CD14-positive monocyte (primary cell): ENCODE measurements at regions not wholly inside any gene's neighbourhood (a gene's known extent, or its start where the extent isn't known, plus 50 kb on each side); places are given as distances from the start of the nearest gene placed in this dataset.

ENCODE experiments used
- DNase-seq, 3 donors: peaks; one replicate each; pipeline ENCODE4 v3.0.0-alpha.2; 2011 to 2022
- H2AFZ ChIP-seq: 2 replicates; pipeline ENCODE4 v1.6.0; 2012; ENCODE audit warnings: mild to moderate bottlenecking, low read depth, low read length, inconsistent platforms; ENCODE audit not compliant: insufficient read depth, poor library complexity, severe bottlenecking
- H3K27ac ChIP-seq, 2 donors: 1 replicate in 1 of 2; 2 replicates in 1 of 2; pipeline ENCODE4 v1.5.1; 2012 to 2013; ENCODE audit warnings: low read length in 2 of 2, control low read depth in 1 of 2, inconsistent platforms in 1 of 2, low read depth in 1 of 2, mild to moderate bottlenecking in 1 of 2
- H3K27me3 ChIP-seq, 2 donors: one replicate each; pipeline versions ENCODE4 v1.6.0 to v1.6.1; 2011 to 2013; ENCODE audit warnings: low read length in 2 of 2; ENCODE audit not compliant: control insufficient read depth in 2 of 2, insufficient read depth in 2 of 2
- H3K36me3 ChIP-seq, 2 donors: replicated peaks in 1 of 2; 1 replicate in 1 of 2; 2 replicates in 1 of 2; pipeline versions ENCODE4 v1.5.1 to v1.6.1; 2012 to 2013; ENCODE audit warnings: low read length in 2 of 2, control low read depth in 1 of 2, inconsistent platforms in 1 of 2, mild to moderate bottlenecking in 1 of 2; ENCODE audit not compliant: insufficient read depth in 2 of 2, control insufficient read depth in 1 of 2
- H3K4me1 ChIP-seq, 2 donors: 1 replicate in 1 of 2; 2 replicates in 1 of 2; pipeline versions ENCODE4 v1.5.1 to v1.6.1; 2012 to 2013; ENCODE audit warnings: low read length in 2 of 2, control low read depth in 1 of 2, inconsistent platforms in 1 of 2, mild to moderate bottlenecking in 1 of 2, moderate library complexity in 1 of 2; ENCODE audit not compliant: insufficient read depth in 2 of 2, control insufficient read depth in 1 of 2
- H3K4me2 ChIP-seq: replicated peaks from 2 replicates; pipeline ENCODE3; 2012; ENCODE audit warnings: low read length, moderate library complexity, mild to moderate bottlenecking; ENCODE audit not compliant: poor library complexity, severe bottlenecking; ENCODE audit errors: extremely low read depth
- H3K4me3 ChIP-seq, 3 experiments: fragments of 200-600 bp in 1 of 3; sonication (generic) in 1 of 3; replicated peaks in 1 of 3; 1 replicate in 2 of 3; 2 replicates in 1 of 3; pipeline ENCODE4 v1.5.1; 2011 to 2013; ENCODE audit warnings: low read length in 3 of 3, mild to moderate bottlenecking in 3 of 3, control low read depth in 2 of 3, low read depth in 2 of 3, inconsistent platforms in 1 of 3, moderate library complexity in 1 of 3
- H3K79me2 ChIP-seq: 2 replicates; pipeline ENCODE4 v1.6.0; 2012; ENCODE audit warnings: mild to moderate bottlenecking, control low read depth, inconsistent platforms, low read length, moderate library complexity; ENCODE audit not compliant: insufficient read depth
- H3K9ac ChIP-seq: 2 replicates; pipeline ENCODE4 v1.6.0; 2017; ENCODE audit warnings: low read length, mild to moderate bottlenecking; ENCODE audit not compliant: insufficient read depth, poor library complexity, severe bottlenecking
- H3K9me3 ChIP-seq, 2 donors: replicated peaks in 1 of 2; 1 replicate in 1 of 2; 2 replicates in 1 of 2; pipeline versions ENCODE4 v1.5.1 to v1.6.1; 2012 to 2013; ENCODE audit warnings: low read length in 2 of 2, control low read depth in 1 of 2; ENCODE audit not compliant: control insufficient read depth in 1 of 2, insufficient read depth in 1 of 2
- H4K20me1 ChIP-seq: 2 replicates; pipeline ENCODE4 v1.6.0; 2012; ENCODE audit warnings: mild to moderate bottlenecking, low read length, control low read depth, moderate library complexity; ENCODE audit not compliant: insufficient read depth
- H3K27ac Mint-ChIP-seq, 7 donors: one replicate each; pipeline ENCODE4 v1.8.0; 2020; ENCODE audit warnings: mild to moderate bottlenecking in 7 of 7, mixed read lengths in 7 of 7, moderate library complexity in 6 of 7, inconsistent platforms in 2 of 7
- H3K27me3 Mint-ChIP-seq, 3 donors: one replicate each; pipeline ENCODE4 v1.8.0; 2021 to 2022; ENCODE audit warnings: low read depth in 3 of 3, mild to moderate bottlenecking in 3 of 3, mixed read lengths in 3 of 3, moderate library complexity in 3 of 3, inconsistent platforms in 1 of 3
- H3K36me3 Mint-ChIP-seq, 2 donors: one replicate each; pipeline ENCODE4 v1.8.0; 2020; ENCODE audit warnings: mixed read lengths in 2 of 2, inconsistent platforms in 1 of 2, mild to moderate bottlenecking in 1 of 2
- H3K4me1 Mint-ChIP-seq: one replicate; pipeline ENCODE4 v1.8.0; 2020; ENCODE audit warnings: mild to moderate bottlenecking, mixed read lengths
- H3K4me3 Mint-ChIP-seq, 2 donors: one replicate each; pipeline ENCODE4 v1.8.0; 2020; ENCODE audit warnings: mild to moderate bottlenecking in 2 of 2, mixed read lengths in 2 of 2, moderate library complexity in 1 of 2
- H3K9me3 Mint-ChIP-seq, 7 donors: one replicate each; pipeline ENCODE4 v1.8.0; 2020 to 2022; ENCODE audit warnings: mixed read lengths in 7 of 7, mild to moderate bottlenecking in 6 of 7, moderate library complexity in 6 of 7, inconsistent platforms in 2 of 7
- WGBS: methylation state at CpG from one replicate; pipeline ENCODE4 v1.1.5; 2013; ENCODE audit warnings: missing lambda C conversion rate; ENCODE audit not compliant: insufficient coverage; 5-methylcytosine and 5-hydroxymethylcytosine counted together
- intact Hi-C, 2 donors: fragments of 100-400 bp; cut with micrococcal nuclease; formaldehyde crosslinking; loops; one replicate each; pipeline versions ENCODE4 v1.15.0 to v1.15.1; 2023
- TF ChIP-seq, protein P1 (sequence below): fragments of 200-600 bp; IDR thresholded peaks from one replicate; pipeline ENCODE4 v1.8.0; 2022; ENCODE audit warnings: antibody characterized with exemption, mild to moderate bottlenecking

DNA sequence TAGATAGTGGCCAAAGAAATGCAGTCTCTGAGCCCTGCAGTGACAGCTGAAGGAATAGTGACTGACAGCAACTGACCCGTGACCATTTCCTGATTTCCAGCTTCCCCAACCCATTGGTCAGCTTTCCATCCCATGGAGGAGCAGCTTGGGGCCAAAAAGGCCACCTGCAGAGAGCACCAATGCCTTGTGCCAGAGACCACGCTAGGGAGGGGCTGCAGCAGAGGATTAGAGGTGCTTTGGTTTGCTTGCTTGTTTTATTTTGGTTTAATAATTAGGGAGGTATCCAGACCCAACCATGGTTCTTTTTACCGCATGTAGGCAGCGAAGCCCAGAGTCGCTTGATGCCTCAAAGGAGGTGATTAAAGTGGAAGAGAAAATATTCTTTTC is 61.3 kb upstream of the SIAH1 start:
- intact Hi-C loops: no loop called here
- TF ChIP-seq, protein P1, sequence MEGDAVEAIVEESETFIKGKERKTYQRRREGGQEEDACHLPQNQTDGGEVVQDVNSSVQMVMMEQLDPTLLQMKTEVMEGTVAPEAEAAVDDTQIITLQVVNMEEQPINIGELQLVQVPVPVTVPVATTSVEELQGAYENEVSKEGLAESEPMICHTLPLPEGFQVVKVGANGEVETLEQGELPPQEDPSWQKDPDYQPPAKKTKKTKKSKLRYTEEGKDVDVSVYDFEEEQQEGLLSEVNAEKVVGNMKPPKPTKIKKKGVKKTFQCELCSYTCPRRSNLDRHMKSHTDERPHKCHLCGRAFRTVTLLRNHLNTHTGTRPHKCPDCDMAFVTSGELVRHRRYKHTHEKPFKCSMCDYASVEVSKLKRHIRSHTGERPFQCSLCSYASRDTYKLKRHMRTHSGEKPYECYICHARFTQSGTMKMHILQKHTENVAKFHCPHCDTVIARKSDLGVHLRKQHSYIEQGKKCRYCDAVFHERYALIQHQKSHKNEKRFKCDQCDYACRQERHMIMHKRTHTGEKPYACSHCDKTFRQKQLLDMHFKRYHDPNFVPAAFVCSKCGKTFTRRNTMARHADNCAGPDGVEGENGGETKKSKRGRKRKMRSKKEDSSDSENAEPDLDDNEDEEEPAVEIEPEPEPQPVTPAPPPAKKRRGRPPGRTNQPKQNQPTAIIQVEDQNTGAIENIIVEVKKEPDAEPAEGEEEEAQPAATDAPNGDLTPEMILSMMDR: no peak
- Histone ChIP-seq H3K9me3 (no peaks in the 10 kb centered on the region), H3K27ac (no peak overlapping the region), H3K36me3 (no peaks in the 10 kb centered on the region), H3K27me3 (no peaks in the 10 kb centered on the region), H3K4me1 (peaks cover 0 to 7% of the 10 kb centered on the region in 2 donors), H3K79me2 (no peaks in the 10 kb centered on the region), H3K4me3 (no peak overlapping the region), H4K20me1 (no peaks in the 10 kb centered on the region), H2AFZ (no peak overlapping the region), H3K9ac (no peak overlapping the region), H3K4me2 (no peak overlapping the region)
- no peaks in the 10 kb centered on the region for H3K36me3 Mint-ChIP-seq
- no peak overlapping the region for H3K27ac Mint-ChIP-seq
- DNase-seq: no peak
- WGBS: 96% methylated on average over 4 of the region's 5 CpGs
- H3K27me3 Mint-ChIP-seq: peaks cover 1 to 2% (median 2%) of the 10 kb centered on the region in 3 donors
- no peaks in the 10 kb centered on the region for H3K9me3 Mint-ChIP-seq
- peaks cover 8% of the 10 kb centered on the region for H3K4me1 Mint-ChIP-seq
- no peak overlapping the region for H3K4me3 Mint-ChIP-seq

DNA sequence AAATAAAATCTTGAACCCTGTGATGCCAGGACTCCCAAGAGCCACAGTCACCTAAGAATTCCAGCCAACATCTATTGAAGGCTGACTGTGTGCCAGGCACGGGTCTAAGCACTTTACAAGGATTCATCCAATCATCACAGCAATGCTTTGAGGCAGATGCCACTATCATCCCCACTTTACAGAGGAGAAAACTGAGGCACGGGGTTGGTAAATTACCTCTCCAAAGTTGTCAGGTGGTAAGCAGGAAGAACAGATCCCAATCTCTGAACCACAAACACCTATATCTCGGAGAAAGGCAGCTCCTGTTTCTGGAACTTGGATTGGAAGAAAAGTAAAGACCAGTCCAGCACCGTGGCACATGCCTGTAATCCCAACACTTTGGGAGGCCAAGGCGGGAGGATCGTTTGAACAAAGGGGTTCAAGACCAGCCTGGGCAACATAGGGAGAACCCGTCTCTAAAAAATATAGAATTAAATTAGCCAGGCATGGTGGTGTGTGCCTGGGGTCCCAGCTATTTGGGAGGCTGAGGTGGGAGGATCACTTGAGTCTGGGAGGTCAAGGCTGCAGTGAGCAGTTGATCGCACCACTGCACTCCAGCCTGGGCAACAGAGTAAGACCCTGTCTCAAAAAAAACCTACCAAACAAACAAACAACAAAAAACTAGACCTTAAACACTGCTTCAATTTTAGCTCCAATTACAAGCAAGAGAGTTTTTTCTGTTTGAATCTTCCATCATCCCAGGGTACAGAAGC is 60.7 kb upstream of the SIAH1 start:
- Histone ChIP-seq H3K9ac (no peak overlapping the region), H2AFZ (no peak overlapping the region), H3K4me3 (no peak overlapping the region), H3K36me3 (no peaks in the 10 kb centered on the region), H3K79me2 (no peaks in the 10 kb centered on the region), H3K4me2 (no peak overlapping the region), H3K27me3 (no peaks in the 10 kb centered on the region), H4K20me1 (no peaks in the 10 kb centered on the region), H3K27ac (no peak overlapping the region), H3K9me3 (no peaks in the 10 kb centered on the region), H3K4me1 (peaks cover 0 to 12% of the 10 kb centered on the region in 2 donors)
- H3K36me3 Mint-ChIP-seq: no peaks in the 10 kb centered on the region
- WGBS: 100% methylated on average over 1 of the region's 8 CpGs
- intact Hi-C loops: no loop called here
- H3K4me1 Mint-ChIP-seq: peaks cover 10% of the 10 kb centered on the region
- no peaks in the 10 kb centered on the region for H3K9me3 Mint-ChIP-seq
- H3K27ac Mint-ChIP-seq: no peak overlapping the region
- peaks cover 1 to 2% (median 2%) of the 10 kb centered on the region in 3 donors for H3K27me3 Mint-ChIP-seq
- DNase-seq: no peak
- no peak overlapping the region for H3K4me3 Mint-ChIP-seq
- TF ChIP-seq, protein P1: no peak
